C4-2B (cell line): ENCODE measurements at regions not wholly inside any gene's neighbourhood (a gene's known extent, or its start where the extent isn't known, plus 50 kb on each side); places are given as distances from the start of the nearest gene placed in this dataset.

ENCODE experiments used
- CTCF ChIP-seq: fragments of 450-650 bp; conservative IDR thresholded peaks from 2 replicates; pipeline ENCODE4 v1.5.1; 2017; ENCODE audit warnings: mild to moderate bottlenecking
- ZFX ChIP-seq: fragments of 450-650 bp; IDR thresholded peaks from 2 replicates; pipeline ENCODE4 v1.6.1; 2017

GRCh38 chr4:132395561-132395960 is 753.5 kb upstream of the PCDH10 start:
- no peak for TF ChIP-seq CTCF
- TF ChIP-seq ZFX = no peak
